NCI-H1417 treated with DMSO at 0.1 percent for 48 hours (cell line): ENCODE measurements at regions not wholly inside any gene's neighbourhood (a gene's known extent, or its start where the extent isn't known, plus 50 kb on each side); places are given as distances from the start of the nearest gene placed in this dataset.
"Not testable (repeated sequence)": the region's sequence is repeated elsewhere in the genome, so short reads cannot be mapped to it uniquely, and the experiment has no call there.

Experiments used
- DNase-seq: peaks from one replicate; lab custom pipeline; 2025; lab: John Stamatoyannopoulos, UW

DNA sequence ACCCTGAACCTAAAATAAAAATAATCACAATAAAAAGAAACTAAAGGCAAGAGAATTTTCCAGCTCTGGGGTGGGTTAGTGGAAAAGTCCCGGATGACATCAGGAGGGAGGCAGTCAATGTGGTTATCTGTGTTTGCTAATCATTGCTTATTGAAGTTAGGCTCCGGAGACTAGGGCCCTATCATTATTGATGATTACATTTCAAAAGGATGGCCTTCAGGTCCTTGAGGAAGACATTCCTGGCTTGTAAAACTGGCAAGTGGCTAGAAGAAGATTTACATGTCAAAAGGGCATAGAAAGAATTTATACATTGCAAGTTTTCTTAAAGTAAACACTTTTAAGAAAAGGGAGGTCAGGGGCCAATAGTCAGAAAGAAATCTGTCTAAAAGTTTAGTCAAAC lies 123.4 kb downstream of the POSTN start:
- no peak for DNase-seq

DNA sequence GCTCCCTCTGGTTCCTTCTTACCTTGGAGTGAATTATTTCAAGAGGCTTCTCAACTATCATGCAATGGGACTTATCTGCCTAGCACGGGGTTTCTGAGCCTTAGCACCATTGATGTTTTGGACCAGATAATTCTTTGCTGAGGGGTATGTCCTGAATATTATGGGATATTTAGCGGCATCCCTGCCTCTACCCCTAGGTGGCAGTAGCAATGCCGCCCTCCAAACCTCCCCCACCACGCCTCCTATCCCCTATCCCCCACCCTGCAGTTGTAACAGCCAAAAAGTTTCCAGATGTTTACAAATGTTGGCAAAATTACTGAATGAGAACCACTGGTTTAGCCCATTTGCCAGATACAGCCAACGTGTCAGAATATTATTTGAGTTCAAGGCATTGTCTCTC lies 125.5 kb downstream of the POSTN start:
- no peak for DNase-seq

DNA sequence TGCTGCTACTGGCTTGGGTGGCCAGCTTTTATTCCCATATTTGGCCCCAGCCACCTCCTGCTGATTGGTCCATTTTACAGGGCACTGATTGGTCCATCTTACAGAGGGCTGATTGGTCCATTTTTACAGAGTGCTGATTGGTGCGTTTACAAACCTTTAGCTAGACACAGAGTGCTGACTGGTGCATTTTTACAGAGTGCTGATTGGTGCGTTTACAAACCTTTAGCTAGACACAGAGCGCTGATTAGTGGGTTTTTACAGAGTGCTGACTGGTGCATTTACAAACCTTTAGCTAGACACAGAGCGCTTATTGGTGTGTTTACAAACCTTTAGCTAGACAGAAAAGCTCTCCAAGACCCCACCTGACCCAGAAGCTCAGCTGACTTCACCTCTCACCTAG lies 126.3 kb downstream of the POSTN start:
- not testable (repeated sequence) for DNase-seq

DNA sequence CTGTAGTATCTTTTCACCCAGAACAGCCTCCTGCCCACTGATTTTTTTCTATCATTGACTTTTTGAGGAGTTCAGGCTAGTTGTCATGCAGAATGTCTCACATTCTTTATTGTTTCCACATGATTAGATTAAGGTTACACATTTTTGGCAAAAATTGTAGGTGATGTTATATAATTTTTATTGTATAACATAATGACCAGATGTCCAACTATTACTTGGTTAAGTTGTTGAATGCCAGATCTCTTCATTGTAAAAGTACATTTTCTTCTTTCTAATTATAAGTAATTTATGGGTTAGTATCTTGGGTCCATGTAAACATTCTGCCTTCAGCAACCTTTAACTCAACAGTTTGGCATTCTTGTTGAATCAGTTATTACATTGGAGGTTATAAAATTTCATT lies 138.4 kb downstream of the POSTN start:
- DNase-seq: no peak

DNA sequence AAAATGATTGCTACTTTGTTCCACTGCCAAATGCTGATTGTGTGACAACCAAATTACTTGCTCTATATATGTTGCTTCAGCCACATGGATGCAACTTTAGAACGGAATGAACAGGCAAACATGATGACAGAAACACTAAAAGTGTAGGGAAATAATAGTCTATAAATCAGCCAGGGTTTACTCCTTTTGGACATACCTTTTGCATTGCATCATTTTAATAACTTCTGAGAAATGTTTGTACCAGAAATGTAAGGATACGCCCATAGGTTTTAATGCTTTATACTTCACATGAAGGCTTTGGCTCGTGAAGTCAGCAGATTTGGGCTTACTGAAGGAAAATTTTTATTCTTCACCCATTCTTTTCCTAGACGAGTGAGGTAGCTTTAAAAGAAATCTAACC lies 141.0 kb downstream of the POSTN start:
- no peak for DNase-seq

DNA sequence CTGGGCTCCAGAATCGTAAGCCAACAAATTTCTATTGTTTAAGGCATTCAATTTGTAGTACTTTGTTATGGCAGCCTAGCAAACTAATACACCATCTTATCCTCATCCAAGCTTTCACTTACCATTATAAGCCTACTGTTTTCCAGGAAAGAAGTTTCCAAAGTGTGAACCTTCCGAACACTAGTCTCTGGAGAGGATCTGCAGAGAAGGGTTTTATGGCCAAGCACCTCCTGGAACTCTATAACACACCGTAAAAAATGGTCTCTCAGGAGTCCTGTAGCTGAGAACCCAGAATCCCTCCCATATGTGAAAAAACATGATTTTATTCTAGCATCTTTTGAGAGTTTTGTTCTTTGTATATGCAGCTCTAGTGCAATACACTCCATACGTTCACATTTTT lies 142.1 kb downstream of the POSTN start:
- DNase-seq: no peak

DNA sequence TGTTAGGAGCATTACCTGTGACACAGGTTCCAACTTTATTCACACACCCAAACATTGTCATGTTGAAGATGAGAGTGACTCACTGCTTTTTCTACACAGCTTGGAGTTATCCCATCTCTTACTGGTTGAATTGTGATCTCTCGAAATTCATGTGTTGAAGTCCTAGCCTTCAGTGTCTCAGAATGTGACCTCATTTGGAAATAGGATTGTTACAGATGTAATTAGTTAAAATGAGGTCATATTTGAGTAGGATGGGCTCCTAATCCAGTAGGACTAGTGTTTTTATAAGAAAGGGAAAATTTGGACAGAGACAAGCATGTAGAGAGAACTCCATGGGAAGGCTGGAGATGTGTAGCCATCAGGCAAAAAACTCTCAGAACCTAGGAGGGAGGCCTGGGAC lies 142.5 kb downstream of the POSTN start:
- DNase-seq: no peak

DNA sequence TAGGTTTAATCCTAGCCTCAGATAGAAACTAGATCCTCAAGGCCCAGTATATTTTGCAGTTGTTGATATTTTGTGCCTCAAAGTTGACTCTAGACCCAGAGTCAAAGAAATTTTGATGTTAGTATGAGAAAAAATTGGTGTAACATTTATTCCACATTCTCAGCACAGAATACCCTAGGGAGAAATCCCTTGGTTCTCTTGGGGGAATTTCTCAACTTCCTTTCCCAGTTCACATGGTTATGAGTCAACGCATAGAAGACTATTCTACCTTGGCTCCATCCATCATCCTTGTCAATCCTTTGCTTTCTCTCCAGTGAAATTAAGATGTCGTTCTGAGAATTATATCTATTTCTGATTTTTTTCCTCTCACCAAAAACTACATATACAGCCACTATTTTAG lies 145.3 kb downstream of the POSTN start:
- DNase-seq: no peak

DNA sequence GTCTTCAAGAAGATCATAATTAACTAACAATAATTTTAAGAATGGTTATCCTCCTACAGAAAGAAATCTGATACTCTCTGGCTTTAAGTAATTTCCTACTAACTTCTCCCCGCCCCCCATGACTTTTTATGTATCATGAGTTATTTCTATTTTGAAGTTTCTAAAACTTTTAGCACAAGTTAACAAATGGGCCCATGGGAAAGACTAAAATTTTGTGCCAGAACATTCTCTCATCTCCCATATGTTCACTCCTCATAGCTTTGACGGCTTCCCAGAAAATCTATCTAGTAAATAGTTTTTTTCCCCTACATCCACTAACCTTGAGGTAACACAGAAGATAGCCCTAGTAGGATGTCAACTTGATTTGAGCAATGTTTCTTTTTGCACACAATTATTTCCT lies 148.3 kb downstream of the POSTN start:
- no peak for DNase-seq

DNA sequence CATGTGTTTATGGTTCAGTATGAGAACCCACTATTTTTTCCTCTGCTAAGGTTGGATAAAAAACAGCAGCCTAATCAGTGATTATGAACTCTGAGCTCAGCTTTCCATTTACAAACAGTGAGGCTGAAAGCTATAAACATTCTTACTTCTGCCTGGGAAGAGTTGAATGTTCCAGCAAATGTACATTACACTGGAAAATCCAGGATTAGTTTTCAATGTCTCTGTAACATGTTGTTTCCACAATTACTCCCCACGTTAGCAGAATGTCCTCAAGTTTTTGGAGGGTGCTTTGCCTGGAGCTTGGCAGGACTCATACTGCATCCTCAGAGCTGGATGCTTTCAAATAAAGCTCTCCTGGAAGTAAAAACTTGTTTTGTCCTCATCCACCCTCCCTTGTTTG lies 150.4 kb downstream of the POSTN start:
- no peak for DNase-seq

DNA sequence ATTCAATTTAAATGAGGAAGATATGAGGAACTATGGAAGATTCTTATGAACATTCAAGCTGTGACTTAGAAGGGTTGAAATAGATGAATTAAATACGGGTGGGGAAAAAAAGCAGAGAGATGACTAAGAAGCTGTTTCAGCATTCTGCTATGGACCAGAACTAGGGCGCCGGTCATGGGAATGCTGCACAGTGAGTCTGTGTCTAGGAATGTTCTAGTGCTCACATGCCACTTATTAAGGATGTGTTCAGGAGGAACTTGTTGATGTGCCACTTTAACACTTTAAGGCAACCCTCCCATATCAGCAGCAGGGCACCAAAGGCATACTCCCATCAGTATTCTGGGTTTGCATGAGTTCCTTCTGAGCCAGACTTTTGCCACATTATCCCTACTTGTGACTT lies 152.1 kb downstream of the POSTN start:
- DNase-seq: no peak

DNA sequence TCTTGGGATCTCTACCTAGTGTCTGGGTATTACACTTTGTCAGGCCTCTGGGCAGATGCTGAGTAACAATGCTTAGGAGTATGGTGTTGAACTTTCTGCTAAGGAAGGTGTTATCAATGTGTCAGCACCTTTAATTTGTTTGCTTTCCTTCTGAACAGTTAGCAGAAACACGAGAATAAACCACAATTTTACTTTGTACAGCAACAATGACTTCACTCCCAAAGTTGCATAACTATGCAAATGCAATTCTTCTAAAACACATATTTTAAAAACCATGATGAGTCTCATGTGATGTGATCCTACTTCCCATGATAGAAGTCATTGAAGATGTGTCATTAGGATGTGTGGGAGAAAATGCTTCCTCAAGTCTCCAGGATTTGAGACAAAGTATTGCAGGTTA lies 155.0 kb downstream of the POSTN start:
- no peak for DNase-seq

DNA sequence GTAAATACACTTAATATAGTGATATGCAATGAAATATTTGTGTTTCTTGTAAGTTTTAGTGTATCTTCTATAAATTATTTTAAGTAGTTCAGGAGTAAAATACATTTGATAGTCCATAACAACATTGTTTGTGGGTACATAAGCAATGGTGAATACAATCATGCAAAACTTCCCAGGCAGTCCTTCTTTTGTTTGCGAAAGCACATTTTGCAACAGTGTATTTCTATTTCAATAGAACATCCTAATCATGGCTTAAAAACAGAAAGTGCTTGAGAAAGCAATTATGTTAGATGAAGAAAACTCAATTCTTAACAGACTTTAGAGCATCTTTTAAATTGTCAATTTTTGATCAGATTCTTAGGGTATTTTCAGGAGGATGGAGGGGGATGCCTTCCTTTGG lies 155.6 kb downstream of the POSTN start:
- no peak for DNase-seq

DNA sequence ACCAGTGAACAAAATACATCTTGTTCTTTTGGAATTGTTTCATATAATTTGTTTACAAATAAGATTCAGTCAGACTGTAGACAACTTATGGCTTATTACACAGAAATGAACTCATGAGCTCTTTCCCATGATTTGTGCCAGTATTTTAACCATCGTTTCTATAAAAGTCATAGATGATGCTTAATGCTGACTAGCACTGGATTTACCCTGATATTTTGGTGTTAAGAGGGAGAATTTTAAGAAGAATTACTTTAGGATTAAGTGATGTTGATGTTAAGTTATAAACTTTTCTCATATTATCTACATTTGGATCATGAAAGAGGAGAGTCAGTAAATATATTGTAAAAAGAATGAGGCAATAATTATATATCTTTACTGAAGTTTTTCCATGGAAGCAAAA lies 162.7 kb downstream of the POSTN start:
- no peak for DNase-seq

DNA sequence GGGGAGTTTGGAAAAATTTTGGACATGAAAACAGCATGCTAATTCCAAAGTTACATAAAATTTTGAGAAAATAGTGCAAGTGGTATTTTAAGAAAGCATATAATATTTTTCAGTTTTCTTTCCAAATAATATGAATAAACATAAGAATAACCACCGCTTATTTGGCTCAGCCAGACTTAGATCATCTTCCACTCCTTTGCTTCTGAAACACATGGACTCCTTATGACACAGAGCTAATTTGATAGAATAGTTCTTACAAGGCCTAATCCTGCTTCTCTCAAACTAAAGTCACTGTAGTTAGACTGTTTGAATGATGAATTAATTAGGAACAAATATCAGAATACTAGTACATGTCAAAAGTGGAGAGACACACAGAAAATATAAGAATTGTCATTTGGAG lies 165.5 kb downstream of the POSTN start:
- no peak for DNase-seq

DNA sequence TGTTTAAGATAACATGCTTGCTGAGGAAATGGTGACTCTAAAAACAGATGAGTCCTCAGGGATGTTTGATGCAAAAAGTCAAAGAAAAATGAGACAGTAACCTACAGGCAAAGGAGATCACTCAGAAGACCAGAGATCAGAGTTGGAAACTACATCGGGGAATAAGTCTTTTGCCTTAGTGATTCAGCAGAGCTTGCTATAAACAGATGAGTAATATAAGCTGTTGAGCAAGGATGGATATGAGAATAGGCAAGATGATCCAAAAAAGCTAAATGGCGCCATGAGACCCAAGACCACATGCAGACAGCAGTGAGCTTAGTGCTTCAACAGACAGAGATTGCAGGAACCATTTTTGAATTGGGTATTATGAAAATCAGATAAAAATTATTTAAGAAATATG lies 168.6 kb downstream of the POSTN start:
- no peak for DNase-seq

DNA sequence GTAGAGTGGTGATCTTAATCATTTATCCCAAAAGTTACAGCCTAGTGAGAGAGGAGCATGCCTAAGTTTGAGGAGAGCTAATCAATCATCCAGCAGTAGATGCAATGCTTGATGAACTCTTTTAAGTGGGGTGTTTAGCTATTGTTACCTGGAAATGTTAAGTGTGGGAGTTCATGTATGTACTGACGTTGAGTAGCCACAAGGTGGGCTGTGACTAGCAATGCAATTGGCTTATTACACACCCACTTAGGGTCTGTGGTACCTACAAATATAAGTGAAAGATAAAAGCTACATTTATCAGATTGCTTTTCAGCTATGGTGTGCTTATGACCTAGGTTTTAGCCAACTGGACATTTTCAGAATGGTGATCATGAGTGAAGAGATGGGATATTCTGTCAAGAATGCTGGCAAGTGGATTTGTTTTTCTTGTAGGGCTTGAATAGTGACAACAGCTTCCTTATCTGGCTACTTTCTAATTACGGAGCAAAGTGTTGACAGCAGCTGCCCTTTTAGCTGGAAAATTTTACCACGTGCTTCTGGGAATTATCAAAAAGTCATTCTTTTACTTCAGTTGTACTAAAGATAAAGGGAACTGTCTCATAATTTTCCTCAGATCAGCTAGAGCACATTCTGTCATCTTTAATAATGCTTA lies 170.6 kb downstream of the POSTN start:
- no peak for DNase-seq

DNA sequence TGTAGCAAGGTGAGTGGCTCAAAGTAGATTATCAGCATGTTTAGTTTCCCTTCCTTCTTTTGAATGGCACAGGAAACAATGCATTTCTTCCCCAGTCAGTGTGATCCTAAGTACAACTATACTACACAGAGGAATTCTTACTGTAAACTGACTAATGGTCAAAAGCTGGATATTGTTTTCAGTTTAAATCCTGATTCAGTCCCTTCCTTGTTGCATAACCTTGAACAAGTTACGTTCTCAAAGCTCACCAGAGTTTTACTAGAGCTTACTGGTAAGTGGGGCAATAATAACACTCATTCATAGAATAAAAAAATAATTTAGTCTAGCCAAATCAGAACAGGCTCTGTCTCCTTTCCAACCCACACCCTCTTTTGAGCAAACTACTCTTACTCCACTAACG lies 180.1 kb downstream of the POSTN start:
- DNase-seq: no peak

DNA sequence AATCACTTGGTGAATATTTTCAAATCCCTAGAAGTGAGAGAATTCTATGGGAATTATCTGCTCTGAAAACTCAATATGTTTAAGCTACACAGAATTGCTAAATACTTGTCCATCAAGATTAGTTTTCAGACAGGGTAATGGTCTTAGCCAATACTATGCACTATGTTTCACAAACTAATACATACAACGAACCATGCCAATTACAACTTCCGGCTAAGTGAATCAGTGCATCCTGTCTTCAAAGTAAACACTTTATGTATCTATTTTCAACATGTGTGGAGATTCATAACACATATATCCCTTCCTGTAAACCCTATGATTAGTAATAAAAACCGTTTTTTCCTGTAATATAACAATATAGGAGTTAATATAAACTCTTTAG lies 181.5 kb downstream of the POSTN start:
- no peak for DNase-seq

DNA sequence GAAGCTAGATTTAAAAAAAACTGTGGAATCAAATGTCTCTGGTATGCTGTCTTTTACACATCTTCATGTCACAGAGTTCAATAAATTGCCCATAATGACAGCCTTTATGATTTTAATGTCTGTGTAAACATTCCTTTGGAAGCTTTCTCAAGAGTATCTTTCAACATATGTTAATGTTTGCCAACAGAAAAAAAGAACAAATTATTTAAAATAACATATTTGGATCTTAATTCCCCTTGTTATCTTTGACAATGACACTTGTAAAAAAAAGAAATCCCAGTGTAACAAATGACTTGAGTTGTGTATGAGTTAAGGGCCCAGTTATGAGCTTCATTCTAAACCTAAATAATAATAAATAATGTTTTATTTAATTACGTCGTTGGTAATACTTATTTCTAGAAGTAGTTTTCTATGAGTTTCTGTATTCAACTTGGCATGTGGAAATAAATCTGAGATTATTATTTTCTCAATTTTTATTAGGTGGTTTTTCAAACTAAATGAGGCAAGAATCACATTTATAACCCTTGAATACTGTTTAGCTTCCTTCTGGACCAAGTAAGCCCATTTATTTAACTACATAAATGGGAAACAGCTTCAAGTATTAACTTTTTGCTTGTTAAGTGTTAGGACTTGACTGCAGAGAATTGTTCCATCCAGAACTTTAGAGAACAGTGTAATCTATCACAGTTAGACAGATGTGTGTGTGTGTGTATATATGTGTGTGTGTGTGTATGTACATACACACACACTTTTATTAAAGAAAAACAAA lies 182.1 kb downstream of the POSTN start:
- no peak for DNase-seq

DNA sequence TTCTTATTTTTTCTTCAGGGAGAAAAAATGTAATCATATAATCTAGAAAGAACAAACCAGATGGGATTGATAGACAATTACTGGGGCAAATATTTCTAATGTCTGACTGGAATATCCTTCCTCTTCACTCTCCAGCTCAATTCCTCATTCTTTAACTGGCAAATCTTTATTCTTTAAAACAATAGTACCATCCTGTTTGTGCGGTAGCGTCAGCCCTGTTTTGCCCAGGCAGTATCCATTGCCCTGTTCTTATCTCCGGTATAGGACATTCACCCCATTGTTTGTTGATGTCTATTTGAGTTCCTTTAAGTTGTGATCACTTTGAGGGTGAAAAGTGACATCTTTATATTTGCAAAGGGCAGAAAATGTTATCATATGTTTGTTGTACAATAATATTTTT lies 185.4 kb downstream of the POSTN start:
- DNase-seq: no peak

DNA sequence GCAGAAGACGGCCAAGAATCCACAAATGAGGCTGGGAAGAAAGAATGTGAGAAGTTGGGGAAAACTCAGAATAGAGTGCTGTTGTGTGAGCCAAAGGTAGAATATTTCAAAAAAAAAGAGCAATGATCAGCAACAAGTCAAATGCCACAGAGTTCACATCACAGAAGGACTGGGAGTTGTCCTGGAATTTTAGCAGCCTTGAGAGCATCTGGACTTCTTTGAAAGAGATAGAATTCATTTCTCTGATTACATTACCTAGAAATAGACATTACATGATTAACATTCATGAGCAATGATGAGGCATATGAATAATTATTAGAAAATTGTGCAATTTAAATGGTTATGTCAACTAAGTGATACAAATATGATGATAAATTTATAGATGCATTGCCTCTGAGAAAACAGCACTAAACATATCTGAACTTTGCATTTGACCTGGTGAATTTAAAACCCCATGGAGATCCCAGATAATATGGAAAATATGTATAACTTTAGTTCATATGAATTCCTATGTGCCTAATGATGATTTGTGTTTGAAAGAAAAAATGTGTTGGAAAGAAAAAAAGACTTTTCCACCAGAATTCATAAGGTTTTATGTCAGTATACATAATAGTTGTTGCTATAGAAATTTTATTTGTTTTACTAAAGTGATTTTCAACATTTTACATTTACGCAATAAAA lies 186.2 kb downstream of the POSTN start:
- no peak for DNase-seq

DNA sequence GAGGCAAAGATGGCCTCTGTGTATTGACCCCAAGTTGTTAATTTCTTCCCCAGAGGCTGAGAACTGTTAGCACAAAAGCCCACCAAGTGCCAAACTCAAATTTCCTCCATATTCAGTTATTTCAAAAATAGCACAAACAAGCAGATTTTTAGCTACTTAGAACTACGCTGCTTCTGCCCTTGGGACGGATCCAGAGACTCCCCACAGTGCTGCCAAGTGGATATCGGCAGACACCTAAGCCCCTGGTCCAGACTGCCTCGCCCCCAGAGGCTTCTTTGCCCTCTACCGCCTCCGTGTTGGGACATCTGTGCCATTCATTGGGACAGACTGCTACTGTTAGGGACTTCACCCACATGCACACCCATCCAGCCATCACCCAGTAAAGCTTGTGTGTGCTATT lies 188.3 kb downstream of the POSTN start:
- DNase-seq: no peak

DNA sequence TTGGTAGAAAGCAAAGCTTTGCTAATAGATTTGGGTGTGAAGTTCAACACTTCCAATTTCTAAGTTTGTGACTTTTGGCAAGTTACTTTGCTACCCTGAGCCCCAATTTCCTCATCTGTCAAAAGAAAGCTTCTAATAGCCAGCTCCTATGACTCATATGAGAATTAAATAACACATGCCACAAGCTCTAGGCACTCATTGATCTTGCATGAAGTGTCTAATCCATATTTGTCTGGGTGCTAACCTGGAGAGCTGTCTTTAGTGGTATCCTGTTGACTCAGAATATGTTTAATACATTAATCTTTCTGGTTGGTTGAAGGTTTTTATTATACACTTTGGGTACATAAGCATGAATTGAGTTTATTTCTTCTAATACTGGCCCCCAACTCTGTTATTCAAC lies 188.8 kb downstream of the POSTN start:
- DNase-seq: no peak
